Ishikawa (cell line): ENCODE measurements at regions not wholly inside any gene's neighbourhood (a gene's known extent, or its start where the extent isn't known, plus 50 kb on each side); places are given as distances from the start of the nearest gene placed in this dataset.

Experiments used
- EGR1 ChIP-seq: IDR thresholded peaks from 2 replicates; pipeline ENCODE4 v1.6.1; 2012
- TF ChIP-seq, protein P1 (sequence below): IDR thresholded peaks from 2 replicates; pipeline ENCODE4 v1.6.1; 2012
- TF ChIP-seq, protein P2 (sequence below): IDR thresholded peaks from 2 replicates; pipeline ENCODE4 v1.6.1; 2012; ENCODE audit warnings: low read depth, mild to moderate bottlenecking

DNA sequence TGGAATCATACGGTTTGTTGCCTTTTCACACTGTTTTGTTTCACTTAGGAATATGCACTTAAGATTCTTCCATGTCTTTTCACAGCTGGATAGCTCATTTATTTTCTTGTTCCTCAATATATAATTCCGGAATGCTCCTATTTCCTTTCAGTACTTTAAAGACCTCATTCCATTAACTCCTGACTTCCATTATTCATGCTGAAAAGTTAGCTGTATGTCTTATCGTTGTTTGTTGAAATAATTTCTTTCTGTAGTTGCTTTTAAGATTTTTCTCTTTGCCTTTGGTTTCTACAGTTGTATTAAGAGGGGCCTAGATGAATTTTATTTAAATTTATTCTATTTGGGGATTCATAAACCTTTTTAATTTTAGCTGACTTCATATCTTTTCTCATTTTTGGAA is 122.2 kb downstream of the ANXA2 start:
- TF ChIP-seq, protein P1, sequence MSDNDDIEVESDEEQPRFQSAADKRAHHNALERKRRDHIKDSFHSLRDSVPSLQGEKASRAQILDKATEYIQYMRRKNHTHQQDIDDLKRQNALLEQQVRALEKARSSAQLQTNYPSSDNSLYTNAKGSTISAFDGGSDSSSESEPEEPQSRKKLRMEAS: no peak
- TF ChIP-seq EGR1: no peak
- TF ChIP-seq, protein P2, sequence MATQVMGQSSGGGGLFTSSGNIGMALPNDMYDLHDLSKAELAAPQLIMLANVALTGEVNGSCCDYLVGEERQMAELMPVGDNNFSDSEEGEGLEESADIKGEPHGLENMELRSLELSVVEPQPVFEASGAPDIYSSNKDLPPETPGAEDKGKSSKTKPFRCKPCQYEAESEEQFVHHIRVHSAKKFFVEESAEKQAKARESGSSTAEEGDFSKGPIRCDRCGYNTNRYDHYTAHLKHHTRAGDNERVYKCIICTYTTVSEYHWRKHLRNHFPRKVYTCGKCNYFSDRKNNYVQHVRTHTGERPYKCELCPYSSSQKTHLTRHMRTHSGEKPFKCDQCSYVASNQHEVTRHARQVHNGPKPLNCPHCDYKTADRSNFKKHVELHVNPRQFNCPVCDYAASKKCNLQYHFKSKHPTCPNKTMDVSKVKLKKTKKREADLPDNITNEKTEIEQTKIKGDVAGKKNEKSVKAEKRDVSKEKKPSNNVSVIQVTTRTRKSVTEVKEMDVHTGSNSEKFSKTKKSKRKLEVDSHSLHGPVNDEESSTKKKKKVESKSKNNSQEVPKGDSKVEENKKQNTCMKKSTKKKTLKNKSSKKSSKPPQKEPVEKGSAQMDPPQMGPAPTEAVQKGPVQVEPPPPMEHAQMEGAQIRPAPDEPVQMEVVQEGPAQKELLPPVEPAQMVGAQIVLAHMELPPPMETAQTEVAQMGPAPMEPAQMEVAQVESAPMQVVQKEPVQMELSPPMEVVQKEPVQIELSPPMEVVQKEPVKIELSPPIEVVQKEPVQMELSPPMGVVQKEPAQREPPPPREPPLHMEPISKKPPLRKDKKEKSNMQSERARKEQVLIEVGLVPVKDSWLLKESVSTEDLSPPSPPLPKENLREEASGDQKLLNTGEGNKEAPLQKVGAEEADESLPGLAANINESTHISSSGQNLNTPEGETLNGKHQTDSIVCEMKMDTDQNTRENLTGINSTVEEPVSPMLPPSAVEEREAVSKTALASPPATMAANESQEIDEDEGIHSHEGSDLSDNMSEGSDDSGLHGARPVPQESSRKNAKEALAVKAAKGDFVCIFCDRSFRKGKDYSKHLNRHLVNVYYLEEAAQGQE: no peak
